Pancreas (tissue), 10 donors: ENCODE measurements at regions not wholly inside any gene's neighbourhood (a gene's known extent, or its start where the extent isn't known, plus 50 kb on each side); places are given as distances from the start of the nearest gene placed in this dataset.

ENCODE experiments used
- ATAC-seq, 4 donors: fragments of 200-7000 bp; cut with Tn5 transposase; one replicate each; pipeline versions ENCODE4 v1.8.0 to v1.9.1; 2020; ENCODE audit warnings: mild to moderate bottlenecking in 4 of 4, moderate library complexity in 4 of 4
- DNase-seq, 6 donors: peaks; one replicate each; pipeline ENCODE4 v3.0.0-alpha.2; 2020
- FAIRE-seq: peaks from 2 replicates; lab custom pipeline; 2012; peaks lifted over from hg19 to GRCh38; lab: Jason Lieb, UNC
- H3K27ac ChIP-seq, 4 donors: fragments of 200-600 bp; sonication (generic); 1 replicate in 3 of 4; 2 replicates in 1 of 4; pipeline versions ENCODE4 v1.5.0 to v1.8.0; 2020
- H3K27me3 ChIP-seq, 4 donors: fragments of 200-600 bp; one replicate each; pipeline ENCODE4 v1.8.0; 2021
- H3K36me3 ChIP-seq, 3 donors: fragments of 200-600 bp; sonication (generic) in 1 of 3; one replicate each; pipeline versions ENCODE4 v1.5.0 to v1.8.0; 2020 to 2021
- H3K4me1 ChIP-seq, 3 donors: fragments of 200-600 bp; one replicate each; pipeline ENCODE4 v1.8.0; 2021
- H3K4me3 ChIP-seq, 4 donors: fragments of 200-600 bp; sonication (generic) in 2 of 4; one replicate each; pipeline versions ENCODE4 v1.5.0 to v1.8.0; 2020 to 2021
- H3K9me3 ChIP-seq, 4 donors: fragments of 200-600 bp; one replicate each; pipeline ENCODE4 v1.8.0; 2021
- CTCF ChIP-seq, 4 donors: fragments of 200-600 bp; sonication (generic) in 3 of 4; IDR thresholded peaks; one replicate each; pipeline versions ENCODE4 v1.5.0 to v1.8.0; 2021; ENCODE audit warnings: antibody characterized with exemption in 4 of 4
- WGBS, 2 donors: extraction: QIAGEN DNeasy Blood & Tissue Kit; methylation state at CpG; one replicate each; pipeline ENCODE4 v1.1.7; 2013; 5-methylcytosine and 5-hydroxymethylcytosine counted together
- intact Hi-C, 3 donors: fragments of 100-400 bp; cut with DNase I; formaldehyde crosslinking; loops; one replicate each; pipeline versions ENCODE4 v1.11.1 to v1.14.2; 2022
- donor health status: healthy with polysubstance abuse.
- donor health status: DM: no; HTN: no; CAD: no; lungs with moderate emphysema.
- donor health status: DM: no; HTN: no; CAD: no.
- donor health status: control.
- donor health status: control.
- donor health status: Bipolar disorder and iron deficiency.
- donor health status: DM: yes; HTN: yes; CAD: no.
- donor health status: DM: no; HTN: no; CAD: no.
- donor health status: DM: no; HTN: no; CAD: no.
- donor health status: DM: yes; HTN: yes; CAD: no.

DNA sequence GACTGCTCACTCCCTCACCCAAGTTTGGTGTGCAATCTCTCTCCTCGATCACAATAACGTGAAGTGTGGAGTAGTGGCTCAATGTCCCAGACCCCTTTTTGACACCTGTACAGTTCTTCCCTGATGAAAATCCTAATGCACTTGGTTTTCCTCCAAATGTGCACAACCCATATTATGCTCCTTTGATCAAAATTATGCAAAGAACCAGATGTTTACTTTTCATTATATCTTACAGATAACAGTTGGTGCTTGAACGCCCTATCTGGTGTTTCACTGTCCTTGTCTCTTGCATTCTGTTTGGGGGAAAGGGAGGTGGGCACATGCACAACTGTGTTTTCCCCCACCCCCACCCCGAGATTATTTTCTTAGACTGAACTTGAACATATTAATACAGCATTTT is 85.0 kb upstream of the CREB1 start:
- TF ChIP-seq CTCF (IDR thresholded peaks at IDR 0.05), result no peak
- intact Hi-C loops, result no loop called here
- WGBS, 2 donors, result 55 to 62% methylated on average over 4 of the region's 4 CpGs
- DNase-seq (no peak), FAIRE-seq (no peak), ATAC-seq (no peak)
- no peaks in the 10 kb centered on the region for H3K9me3 ChIP-seq
- no peaks in the 10 kb centered on the region for H3K36me3 ChIP-seq
- no peak overlapping the region for H3K4me3 ChIP-seq
- H3K27ac ChIP-seq, result no peak overlapping the region
- no peaks in the 10 kb centered on the region for H3K4me1 ChIP-seq
- no peaks in the 10 kb centered on the region for H3K27me3 ChIP-seq

DNA sequence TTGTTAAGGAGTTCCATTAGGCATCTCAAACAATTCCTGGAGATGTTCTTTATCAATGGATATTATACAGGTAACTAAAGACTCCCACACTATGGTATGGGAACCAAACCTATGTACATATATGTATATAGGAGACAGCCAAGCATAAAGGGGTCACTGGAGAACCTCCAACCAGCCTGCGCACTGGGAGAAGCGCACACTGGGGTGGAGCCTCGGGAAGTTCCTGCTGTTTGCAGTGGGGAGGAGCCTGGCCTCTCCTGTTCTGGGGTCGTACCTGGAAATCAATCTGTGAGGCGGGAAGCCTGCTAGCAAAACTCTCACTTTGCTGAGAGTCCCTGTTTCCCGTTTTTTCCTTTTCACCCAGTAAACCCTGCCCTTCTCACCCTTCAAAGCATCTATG is 83.1 kb upstream of the CREB1 start:
- FAIRE-seq, result no peak
- intact Hi-C loops, result no loop called here

GRCh38 chr2:207448006-207448405 is 81.8 kb upstream of the CREB1 start:
- 43 to 46% methylated on average over 1 of the region's 1 CpG for WGBS, 2 donors
- TF ChIP-seq CTCF (IDR thresholded peaks at IDR 0.05), result no peak

More for the DNA sequence above, 83.1 kb upstream of the CREB1 start:
- no peaks in the 10 kb centered on the region for H3K36me3 ChIP-seq
- no peaks in the 10 kb centered on the region for H3K4me1 ChIP-seq
- DNase-seq (no peak), ATAC-seq (no peak)
- H3K9me3 ChIP-seq, result no peaks in the 10 kb centered on the region
- no peak overlapping the region for H3K4me3 ChIP-seq
- H3K27me3 ChIP-seq, result no peaks in the 10 kb centered on the region
- WGBS, 2 donors, result 40 to 56% methylated on average over 6 of the region's 6 CpGs
- no peak overlapping the region for H3K27ac ChIP-seq
- TF ChIP-seq CTCF (IDR thresholded peaks at IDR 0.05), result no peak

DNA sequence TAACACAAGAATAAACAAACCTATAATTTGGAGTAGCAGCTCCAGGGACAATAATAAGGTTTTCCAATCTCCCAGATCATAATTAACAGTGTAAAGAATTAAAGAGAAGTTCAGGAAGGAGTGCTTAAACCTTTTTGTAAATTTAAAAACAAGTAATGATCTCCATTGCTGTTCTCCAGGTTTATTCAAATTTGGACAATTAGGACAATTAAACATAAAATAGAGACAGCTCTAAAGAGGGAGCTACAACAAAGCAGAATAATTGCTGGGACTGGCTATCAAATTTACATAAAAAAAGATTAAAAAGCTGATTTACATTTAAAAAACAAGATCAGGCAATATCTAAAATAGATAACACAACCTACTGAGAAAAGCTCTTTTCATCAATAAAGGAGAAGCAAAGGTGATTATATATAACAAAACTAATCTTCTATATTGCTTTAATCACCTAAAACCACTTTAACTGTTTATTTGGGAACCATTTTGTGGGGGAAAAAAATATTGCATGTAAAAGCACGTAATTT is 80.1 kb upstream of the CREB1 start:
- H3K27me3 ChIP-seq, result no peaks in the 10 kb centered on the region
- DNase-seq (no peak), ATAC-seq (no peak), FAIRE-seq (no peak)
- no peaks in the 10 kb centered on the region for H3K9me3 ChIP-seq
- intact Hi-C loops, result no loop called here
- H3K36me3 ChIP-seq, result no peaks in the 10 kb centered on the region
- no peaks in the 10 kb centered on the region for H3K4me1 ChIP-seq
- TF ChIP-seq CTCF (IDR thresholded peaks at IDR 0.05), result no peak
- no peak overlapping the region for H3K27ac ChIP-seq
- no peak overlapping the region for H3K4me3 ChIP-seq
- 75 to 83% methylated on average over 1 of the region's 1 CpG for WGBS, 2 donors

More at GRCh38 chr2:207448006-207448405, 81.8 kb upstream of the CREB1 start:
- H3K36me3 ChIP-seq, result no peaks in the 10 kb centered on the region
- no peak for ATAC-seq
- H3K4me1 ChIP-seq, result no peaks in the 10 kb centered on the region
- H3K27me3 ChIP-seq, result no peaks in the 10 kb centered on the region
- intact Hi-C loops, result no loop called here
- H3K4me3 ChIP-seq, result no peak overlapping the region
- FAIRE-seq, result no peak
- no peaks in the 10 kb centered on the region for H3K9me3 ChIP-seq
- no peak for DNase-seq
- no peak overlapping the region for H3K27ac ChIP-seq

DNA sequence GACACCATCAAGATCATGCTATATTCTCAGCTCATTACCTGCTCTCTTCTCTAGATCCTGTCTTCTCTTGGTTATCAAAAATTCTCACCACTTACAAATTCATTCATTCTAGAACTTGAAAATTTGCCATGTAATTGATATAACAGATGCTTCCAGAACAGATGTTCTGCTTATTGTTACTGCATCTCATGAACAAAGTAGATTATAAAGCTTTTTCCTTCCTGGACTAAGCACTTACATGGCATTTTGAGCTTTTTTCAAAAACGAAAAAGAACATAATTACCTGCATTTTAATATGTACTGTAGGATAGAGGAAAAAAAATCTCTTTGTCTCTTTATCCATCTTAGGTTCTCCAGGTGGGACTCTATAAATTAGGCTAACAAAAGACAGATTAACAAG is 79.6 kb upstream of the CREB1 start:
- DNase-seq (no peak), FAIRE-seq (no peak), ATAC-seq (no peak)
- no peak overlapping the region for H3K27ac ChIP-seq
- no peaks in the 10 kb centered on the region for H3K4me1 ChIP-seq
- no peaks in the 10 kb centered on the region for H3K27me3 ChIP-seq
- H3K4me3 ChIP-seq, result no peak overlapping the region
- H3K9me3 ChIP-seq, result no peaks in the 10 kb centered on the region
- 23 to 27% methylated on average over 1 of the region's 1 CpG for WGBS, 2 donors
- no peak for TF ChIP-seq CTCF (IDR thresholded peaks at IDR 0.05)
- H3K36me3 ChIP-seq, result no peaks in the 10 kb centered on the region
- intact Hi-C loops, result no loop called here
